ENCODE measurements at regions not wholly inside any gene's neighbourhood (a gene's known extent, or its start where the extent isn't known, plus 50 kb on each side); places are given as distances from the start of the nearest gene placed in this dataset.
"Not testable (repeated sequence)": the region's sequence is repeated elsewhere in the genome, so short reads cannot be mapped to it uniquely, and the experiment has no call there.

DNA sequence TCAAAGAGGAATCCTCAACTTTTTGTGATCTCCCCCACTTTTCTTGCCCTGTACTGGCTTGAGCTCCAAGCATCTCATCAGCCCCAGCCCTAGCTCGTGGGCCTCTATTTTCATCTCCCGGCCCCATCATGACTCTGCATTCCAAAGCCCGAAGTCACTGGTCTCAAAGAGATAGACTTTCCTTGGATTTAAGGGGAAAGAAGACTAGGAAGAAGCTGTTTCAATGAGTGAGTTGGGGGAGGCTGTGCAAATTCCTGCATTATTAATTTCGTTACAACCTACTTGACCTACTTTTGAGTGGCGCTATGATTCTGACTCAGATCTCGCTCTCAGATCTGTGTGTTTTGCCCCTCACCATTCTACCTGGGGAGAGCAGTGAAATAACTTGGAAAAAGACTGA, 266.6 kb upstream of the TBL1XR1 start:
- DNase-seq = no peak

DNA sequence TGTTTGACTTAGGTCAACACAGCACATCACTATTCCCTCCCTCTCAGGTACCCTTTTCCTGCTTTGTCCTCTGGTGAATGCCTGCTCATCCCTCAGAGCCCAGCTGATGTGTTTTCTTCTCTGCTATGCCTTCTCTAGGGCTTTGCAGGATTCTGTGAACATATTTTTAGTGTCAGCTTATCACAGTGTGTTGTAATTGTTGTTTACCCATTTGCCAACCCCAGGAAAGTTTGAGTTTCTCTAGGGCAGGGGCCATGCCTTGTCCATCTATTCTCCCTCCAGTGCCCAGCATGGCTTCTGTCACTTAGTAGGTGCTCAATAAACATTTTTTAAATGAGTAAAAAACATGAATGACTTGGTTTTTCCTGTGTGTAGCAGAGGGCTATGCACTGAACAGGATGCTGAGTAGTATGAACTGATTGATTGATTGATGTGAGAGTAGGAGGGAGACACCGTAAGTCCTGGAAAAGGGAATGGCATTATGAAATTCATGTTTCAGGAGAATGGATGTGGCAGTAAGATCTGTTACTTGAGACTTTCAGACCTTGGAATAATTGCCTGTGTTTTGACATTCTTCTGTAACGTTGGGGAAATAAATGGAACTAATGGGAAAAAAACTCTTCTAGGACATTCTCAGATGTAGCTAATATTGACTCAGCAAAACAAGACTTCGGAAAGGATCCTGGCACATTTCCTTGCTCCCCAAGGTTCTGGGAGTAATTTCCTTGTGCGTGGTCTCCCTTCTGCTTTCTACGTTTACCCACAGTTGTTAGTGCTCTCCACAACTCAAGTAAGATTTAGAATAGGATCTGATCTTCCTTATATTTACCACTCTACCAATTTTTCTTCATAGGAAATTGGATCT, 267.3 kb upstream of the TBL1XR1 start:
- no peak for DNase-seq

DNA sequence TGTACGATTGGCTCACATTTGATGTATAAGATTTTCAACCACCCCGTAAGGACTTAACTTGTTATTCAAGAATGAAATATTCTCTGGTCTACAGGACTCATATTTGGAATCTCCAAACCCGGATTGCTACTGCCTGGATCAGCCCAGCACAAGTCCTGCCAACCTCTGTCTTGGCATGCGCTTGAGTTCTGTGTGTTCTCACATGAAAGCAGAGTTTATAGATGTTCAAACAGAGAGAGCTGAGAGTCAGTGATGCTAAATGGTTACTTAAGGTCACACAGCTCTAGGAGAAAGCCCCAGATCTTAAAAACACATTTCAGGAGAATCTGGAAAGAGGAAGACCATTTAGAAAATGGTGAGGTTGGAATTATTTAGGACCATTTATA, 268.0 kb upstream of the TBL1XR1 start:
- no peak for DNase-seq

DNA sequence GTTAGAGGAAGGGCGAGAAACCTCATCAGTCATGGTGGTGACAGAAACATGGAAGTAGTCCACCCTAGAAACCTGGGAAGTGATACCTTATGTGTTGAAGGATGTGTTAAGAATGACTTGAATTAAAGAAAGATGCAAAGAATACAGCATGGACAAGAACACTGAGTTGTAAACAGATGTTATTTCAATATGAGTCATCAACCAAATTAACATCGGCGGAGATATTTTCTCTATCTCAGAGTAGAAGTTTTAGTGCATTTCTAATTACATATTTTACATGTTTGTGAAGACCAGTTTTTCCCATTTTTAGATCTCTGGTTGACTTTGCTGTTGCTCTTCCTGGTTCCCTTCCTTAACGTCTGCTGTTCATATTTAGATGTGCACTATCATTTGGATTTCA, 268.8 kb upstream of the TBL1XR1 start:
- DNase-seq = no peak

DNA sequence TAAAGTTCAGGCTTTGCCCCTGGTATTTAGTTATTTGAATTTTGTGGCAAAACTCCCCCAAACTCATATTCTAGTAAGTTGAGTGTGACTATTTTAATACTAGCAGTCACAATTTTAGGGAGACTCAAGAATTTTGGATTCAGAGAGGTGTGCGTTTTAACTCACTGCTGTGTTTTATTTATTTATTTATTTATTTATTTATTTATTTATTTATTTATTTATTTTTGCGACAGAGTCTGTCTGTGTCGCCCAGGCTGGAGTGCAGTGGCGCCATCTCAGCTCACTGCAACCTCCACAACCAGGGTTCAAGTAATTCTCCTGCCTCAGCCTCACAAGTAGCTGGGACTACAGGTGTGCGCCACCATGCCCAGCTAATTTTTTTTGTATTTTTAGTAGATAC, 269.3 kb upstream of the TBL1XR1 start:
- DNase-seq = not testable (repeated sequence)

DNA sequence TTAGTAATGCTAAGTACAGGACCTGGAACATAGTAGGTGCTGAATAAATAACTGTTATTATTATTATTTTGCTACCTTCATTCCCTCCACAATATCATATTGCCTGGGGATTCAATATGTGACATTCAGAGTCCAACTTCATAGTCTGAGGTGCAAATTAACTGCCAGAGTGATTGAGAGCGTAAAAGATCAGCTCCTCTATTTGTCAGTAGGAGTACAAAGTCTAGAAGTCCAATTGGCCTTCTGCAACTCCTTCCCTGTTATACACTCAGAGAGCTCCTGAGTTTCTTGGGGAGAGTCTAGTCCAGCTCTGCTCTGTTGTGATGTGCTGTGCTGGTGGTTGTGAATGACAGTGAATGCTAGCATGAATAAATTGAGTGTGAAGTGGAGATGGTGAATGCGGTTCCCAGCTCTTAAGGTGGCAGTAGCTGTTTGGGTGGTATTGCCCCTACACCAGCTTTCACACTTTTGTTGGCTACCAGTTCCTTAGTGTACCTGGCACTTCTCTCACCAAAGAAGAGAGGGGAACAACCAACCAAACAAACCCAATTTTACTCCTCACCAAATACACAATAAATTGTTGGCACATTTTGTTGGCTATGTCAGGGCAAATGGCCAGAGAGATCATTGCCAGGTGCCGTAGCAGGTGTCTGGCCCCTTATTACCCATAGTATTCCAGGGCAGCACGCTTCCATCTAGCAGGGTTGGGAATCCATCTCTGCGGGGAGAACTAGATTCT, 270.1 kb upstream of the TBL1XR1 start:
- DNase-seq = no peak

DNA sequence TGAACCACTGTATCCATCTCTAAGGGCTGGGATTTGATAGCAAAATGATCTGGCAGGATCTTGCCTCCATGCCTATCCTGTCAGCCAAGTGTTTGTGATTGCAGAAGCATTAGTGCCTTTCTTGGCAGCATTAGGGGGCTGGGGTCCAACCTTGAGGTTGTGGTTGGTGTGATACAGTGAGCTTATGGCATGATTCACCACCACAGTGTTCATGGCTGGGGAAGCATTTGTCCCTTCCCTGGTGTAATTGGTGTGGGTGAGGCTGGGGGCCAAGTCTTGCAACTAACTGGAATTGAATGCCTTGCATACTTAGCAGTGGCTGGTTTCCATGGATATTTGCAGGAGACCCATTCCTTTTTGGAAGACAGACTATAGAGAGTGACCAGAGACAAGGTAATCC, 271.0 kb upstream of the TBL1XR1 start:
- DNase-seq = no peak

DNA sequence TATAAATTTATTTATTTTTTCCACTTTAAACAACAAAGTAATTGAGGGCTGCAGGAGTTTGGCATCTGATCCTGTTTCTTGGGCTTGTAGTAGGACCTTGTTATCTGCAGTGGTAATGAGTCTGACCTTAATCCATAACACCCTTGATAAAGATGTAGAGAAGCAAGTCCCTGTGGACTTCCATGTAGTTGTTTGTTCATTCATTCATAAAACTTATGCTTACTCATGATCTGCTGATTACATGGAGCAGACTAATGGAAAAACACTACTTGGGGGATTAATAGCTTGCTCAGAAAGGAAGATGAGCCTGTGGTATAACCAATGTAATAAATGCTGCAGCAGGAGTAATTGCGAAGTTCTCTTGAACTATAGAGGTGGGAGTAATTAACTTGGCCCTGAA, 271.5 kb upstream of the TBL1XR1 start:
- no peak for DNase-seq

DNA sequence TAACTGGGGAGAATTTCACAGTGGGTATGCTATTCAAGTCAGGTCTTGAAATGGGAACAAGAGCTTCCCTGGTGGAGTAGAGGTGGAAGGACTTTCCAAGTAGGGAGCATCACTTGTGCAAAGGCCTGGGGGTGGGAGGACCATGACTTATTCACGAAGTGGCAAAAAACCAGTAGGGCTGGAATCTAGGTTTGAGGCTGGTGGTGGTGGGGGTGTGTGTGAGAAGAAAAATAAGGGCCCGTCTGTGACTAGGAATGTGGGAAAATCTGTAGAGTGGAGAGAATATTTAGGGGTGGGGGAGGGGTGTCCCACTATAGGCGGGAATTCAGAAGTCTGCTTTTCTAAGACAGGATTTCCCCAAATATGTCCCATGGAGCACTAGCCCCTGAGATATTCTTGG, 271.9 kb upstream of the TBL1XR1 start:
- DNase-seq = no peak

DNA sequence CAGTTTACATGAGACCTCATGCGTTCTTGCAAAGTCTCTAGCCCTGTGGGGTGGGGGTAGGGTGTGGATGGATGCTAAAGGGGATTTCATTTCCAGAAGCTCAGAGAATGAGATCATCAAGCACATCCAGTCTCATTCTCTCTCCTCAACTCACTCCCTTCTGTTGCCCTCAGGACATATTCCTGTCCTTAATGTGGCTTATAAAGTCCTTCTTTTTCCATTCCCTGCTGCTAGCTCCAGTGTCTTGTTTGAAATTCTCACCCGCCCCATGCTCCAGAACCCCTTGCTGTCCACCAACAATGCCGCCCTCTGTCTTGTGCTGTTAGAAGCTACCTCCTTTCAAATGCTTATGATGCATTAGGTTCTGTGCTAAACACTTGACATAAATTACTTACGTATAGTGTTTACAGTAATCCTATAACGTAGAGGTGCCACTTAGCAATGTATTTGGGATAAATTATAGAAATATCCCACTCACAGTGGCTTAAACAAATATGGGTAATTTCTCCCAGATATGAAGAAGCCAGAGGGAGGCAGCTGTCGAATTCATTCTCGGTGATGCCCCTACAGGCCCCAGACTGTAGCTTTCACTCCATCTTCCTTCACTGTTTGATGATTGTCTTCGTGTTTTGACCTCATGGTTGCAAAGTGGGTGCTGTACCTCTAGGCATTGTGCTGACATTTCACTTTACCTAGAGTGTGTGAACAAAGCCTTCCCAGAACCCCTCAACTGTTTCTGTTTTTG, 273.1 kb upstream of the TBL1XR1 start:
- DNase-seq = no peak

DNA sequence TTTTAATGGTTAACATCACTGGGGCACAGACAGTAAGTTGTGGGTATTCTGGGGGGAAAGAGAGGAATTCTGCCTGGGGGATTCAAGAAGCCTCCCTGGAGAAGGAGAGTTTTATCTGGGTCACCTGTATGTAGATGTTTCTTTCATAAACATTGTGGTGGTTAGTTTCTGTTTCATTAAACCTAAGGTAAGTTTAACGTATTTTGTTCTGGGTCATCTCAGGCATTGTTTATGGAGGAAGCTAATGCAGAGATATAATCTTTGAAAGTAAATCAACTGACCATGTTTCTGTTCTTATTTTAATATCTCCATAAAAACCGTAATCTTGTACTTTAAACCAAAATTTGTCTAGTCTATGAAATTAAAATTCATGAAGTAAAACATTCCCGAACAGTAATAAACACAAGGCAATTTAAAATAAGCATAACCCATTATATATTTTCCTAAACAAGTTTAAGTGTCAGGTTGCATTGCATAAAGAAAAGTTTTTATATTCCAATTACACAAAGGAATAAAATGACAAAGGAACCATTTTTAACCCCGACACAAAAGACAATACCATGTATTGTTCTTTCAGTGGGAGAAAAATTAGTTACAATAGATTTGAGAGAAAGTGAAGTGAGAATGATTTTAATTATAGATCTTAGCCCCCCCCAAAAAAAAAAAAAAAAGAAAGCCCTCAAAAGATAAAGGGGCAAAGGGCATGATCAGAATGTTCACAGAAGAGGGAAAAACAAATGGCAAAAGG, 274.6 kb upstream of the TBL1XR1 start:
- DNase-seq = no peak

DNA sequence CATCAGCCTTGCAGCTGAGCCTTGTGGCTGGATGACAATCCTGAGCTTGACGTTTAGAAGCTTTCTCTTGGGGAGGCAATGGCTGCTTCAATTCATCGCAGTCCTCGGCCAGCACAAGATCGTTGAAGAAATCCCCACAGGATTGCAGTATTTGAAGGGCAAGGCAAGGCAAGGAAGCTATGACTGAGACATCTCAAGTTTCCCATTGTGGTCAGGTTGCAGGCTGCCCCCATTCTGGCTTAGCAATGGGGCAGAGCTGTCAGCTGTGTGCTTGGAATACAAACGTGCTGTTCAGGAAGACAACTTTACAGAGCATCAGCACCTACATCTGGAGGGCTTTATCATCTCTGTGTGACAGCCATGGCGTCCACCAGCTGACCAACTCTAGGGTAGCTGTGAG, 275.9 kb upstream of the TBL1XR1 start:
- DNase-seq = no peak

DNA sequence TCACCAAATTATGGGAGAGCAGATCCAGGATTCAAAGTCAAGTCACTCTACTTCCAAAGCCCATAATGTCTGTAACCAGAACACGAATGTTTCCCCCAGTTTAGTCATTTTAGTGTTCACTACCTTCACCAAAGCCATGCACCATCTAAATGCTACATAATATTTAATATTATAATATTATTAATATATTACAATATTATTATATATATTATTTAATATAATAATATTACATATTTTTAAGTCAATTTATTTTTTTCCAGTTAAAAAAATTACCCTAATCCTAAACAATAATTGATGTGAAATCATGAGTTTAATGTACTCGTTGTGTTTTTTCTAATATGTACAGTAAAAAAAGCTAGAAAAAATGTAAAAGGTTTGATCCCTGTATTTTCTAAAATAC, 276.6 kb upstream of the TBL1XR1 start:
- no peak for DNase-seq

DNA sequence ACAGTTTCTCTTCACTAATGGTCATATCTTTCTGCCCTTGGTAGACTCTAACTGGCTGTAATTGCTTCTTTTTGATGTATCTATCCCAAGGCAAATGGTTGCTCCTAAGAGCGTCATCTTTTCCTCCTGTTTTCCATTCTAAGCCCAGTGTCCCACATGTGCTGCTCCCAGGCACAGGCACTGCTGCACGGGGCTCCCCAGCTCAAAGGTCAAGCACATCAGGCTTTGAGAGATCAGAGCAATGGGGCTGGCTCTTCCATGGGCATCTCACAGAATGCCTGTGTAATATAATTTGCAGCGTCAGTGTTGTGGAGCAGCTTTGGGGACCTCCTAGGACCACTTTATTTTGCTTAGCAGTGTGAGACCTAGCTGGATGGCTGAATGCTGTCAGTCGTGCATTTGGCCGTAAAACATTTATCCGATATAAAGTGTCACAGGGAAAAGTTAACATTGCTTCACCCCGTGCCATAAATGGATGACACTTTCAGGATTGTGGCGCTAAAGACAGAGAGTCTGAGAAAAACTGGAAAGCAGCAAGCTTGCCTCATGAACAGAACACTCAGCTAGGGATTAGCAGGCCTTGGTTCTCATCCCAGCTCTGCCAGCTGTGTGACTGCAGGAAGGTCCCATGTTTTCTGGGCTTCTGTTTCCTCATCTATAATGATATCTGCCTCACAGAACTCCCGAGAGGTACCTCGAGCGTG, 277.5 kb upstream of the TBL1XR1 start:
- no peak for DNase-seq

DNA sequence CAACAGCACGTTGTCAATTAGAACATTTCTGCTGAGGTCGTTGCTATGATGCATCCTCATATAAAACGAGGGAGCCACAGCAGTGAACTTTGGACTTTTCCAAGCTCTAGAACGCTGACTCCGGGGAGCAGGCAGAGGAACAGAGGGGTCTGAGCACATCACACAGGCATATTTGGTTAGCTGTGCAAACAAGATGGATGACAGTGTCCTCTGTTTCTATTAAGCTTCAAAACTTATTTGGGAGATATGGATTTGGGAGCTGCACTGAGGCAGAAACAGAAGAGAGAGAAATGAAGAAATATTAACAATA, 278.0 kb upstream of the TBL1XR1 start:
- no peak for DNase-seq

DNA sequence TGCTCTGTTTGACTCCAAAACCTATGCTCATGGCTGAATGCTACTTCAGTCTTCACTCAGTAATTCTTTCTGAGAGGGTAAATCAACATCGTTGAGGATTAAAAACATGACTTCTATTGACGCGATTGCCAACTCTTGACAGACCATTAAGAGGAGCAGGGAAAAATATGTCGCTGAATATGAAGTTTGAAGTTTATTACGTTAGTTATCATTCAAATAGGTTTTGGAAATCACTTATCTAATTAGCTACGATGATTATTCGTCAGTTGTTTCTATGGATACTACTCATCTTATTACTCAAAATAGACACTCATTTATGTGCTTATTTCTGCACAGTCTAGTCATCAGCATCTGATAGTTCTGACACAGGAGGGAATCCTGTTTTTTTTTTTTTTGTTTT, 279.2 kb upstream of the TBL1XR1 start:
- DNase-seq = no peak

DNA sequence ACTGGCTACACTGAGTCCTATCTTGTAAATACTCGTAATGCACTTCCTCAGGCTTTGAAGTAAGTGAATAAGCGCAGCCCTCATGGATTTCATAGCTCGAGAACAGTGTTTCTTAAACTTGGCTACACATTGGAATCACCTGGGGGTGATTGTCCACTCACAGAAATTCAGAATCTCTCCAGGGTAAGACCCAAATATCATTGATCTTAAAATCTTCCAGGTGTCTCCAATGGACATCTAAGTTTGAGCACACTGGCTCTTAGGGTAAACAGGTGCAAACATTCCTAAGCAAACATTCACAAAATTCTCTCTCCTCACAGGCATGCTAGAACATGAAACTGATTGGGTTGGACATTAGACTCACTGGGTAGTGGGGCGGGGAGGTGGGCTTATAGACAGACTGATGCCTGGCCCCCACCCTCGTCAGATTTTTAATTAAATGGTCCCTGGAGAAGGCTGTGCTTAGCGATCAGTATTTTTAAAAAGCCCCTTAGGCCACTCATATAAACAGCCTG, 279.7 kb upstream of the TBL1XR1 start:
- DNase-seq = no peak

DNA sequence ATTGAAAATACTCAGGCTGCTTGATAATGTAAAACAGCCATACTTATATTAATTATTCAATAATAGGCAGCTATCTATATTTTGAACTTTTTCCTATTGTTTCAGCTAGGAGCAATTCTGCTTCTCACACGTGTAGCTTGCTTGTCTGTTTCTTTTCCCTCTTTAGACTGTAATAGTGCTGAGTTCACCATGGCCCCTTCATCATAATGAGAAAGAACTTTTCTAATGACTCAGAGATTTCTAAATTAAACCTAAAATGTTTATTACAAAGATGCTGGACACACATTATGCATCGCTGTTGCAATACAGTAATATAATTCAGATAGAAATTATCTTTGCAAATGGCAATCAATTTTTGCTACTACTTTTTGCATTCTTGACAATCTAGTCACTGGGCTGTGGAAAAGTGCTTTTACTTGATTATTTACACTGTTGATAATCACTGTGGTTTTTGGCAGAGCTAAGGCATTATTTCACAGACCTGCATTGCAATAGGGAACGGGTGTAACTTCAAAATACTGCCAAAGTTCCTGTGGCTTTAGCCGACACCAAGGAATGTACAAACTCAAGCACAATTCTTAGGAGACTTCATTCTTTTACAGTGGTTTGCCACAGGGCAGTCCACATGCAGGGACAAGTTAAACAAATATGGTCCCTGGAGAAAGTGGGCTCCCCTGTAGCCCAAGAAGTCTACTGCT, 281.0 kb upstream of the TBL1XR1 start:
- DNase-seq = no peak

DNA sequence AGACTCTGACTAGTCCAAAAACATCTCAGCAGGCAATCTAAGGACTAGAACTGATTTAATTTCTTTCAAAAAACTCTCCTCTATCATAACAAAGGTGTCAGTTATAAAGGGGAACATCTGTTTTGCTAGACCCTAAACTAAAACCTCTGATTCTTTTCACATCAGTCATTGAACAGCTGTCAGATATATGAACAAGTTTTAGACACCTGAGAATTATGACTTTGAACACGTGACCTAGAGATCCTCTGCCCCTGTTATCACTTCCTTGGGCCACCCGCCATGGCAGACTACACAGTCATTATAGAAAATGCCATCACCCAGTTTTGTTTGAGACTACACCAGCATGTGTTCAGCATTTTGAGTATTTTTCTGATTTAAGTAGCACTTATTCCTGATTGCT, 282.3 kb upstream of the TBL1XR1 start:
- DNase-seq = no peak

DNA sequence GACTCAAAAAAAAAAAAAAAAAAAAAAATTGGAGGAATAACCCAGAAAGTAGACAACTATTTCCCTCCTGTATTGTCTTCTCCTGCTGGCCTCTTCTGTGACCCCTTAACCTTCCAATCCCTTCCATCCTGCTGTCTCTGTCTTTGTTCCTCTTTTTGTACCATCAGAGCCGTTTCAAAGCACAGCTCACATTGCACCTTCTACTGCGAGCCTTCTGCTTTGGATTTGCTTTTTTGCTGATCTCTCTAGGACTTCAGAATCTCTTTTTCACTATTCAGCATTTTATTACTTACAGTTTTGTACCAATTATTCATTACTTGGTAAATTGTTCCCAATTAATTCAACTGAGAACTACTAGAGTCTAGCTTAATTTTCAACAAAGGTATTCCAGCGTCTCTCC, 284.0 kb upstream of the TBL1XR1 start:
- no peak for DNase-seq

DNA sequence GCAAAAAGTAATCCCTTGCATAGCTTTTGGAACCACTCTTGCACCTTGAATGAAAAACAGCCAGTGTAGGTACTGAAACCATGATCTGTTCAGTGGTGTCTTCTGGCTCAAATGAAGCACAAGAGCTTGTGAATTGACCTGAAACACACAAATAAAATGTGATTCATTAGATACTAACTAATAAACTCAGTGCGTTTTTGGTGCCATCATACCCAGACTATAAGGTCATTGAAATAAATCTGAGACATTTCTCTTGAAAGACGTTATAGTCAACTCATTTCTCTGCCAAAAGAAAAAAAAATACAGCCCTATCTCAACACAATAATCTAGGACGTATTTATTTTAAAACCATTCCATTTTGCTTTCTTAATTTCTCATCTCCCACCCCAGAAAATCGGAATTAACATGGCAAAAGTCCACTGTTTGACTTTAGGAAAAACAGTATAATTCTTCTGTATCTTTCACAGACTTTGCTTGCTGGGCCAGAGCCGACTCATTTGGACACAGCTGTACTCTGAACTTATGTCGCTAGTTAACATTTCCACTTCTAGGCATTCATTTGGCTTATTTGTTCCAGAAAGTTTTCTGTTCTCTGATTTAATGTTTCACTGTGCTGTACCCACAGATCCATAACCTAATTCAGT, 284.9 kb upstream of the TBL1XR1 start:
- no peak for DNase-seq
